IPS-20b (cell line): ENCODE measurements at regions not wholly inside any gene's neighbourhood (a gene's known extent, or its start where the extent isn't known, plus 50 kb on each side); places are given as distances from the start of the nearest gene placed in this dataset.
"Not testable (repeated sequence)": the region's sequence is repeated elsewhere in the genome, so short reads cannot be mapped to it uniquely, and the experiment has no call there.

Experiments
- H3K27ac ChIP-seq: one replicate; pipeline ENCODE4 v1.5.1; 2013; ENCODE audit warnings: low read length
- H3K27me3 ChIP-seq: 2 replicates; pipeline ENCODE4 v1.6.1; 2013; ENCODE audit warnings: mild to moderate bottlenecking, low read length, inconsistent platforms; ENCODE audit not compliant: insufficient read depth
- H3K36me3 ChIP-seq: 2 replicates; pipeline ENCODE4 v1.6.1; 2013; ENCODE audit warnings: low read depth, mild to moderate bottlenecking, inconsistent platforms, low read length, moderate library complexity; ENCODE audit not compliant: insufficient read depth
- H3K4me1 ChIP-seq: 2 replicates; pipeline ENCODE4 v1.6.1; 2013; ENCODE audit warnings: mild to moderate bottlenecking, control low read depth, inconsistent platforms, low read length, moderate library complexity; ENCODE audit not compliant: insufficient read depth
- H3K4me3 ChIP-seq: 2 replicates; pipeline ENCODE4 v1.5.1; 2013; ENCODE audit warnings: mild to moderate bottlenecking, low read length, inconsistent platforms
- H3K9ac ChIP-seq: 2 replicates; pipeline ENCODE4 v1.6.1; 2013; ENCODE audit warnings: low read depth, mild to moderate bottlenecking, inconsistent platforms, low read length, moderate library complexity
- H3K9me3 ChIP-seq: 2 replicates; pipeline ENCODE4 v1.6.1; 2013; ENCODE audit warnings: mild to moderate bottlenecking, low read depth, low read length, inconsistent platforms; ENCODE audit not compliant: insufficient read depth

GRCh38 chr2:47629501-47630460 lies 59.0 kb upstream of the KCNK12 start:
- Histone ChIP-seq H3K27ac (no peak overlapping the region), H3K36me3 (no peaks in the 10 kb centered on the region), H3K9ac (no peak overlapping the region), H3K27me3 (no peaks in the 10 kb centered on the region), H3K4me3 (no peak overlapping the region), H3K9me3 (no peaks in the 10 kb centered on the region), H3K4me1 (0 out of 2 replicates have a peak, but pooled peaks cover 3% of the 10 kb centered on the region)

DNA sequence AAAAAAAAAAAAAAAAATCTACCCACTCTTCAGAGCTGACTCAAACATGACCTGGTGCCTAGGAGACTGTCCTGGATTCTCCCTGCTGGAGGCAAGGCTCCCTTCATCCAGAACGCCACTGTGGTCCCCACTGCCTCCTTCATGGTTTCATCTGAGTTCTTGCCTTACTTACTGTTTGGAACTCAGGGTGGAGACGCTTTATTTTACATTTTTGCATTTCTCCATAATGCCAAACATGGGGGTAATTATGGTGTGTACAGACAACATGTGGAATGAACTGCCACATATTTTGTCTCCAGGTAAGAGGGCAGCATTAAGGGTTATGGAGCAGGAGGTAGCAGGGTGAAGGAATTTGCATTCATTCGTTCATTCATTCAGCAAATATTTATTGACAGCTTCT lies 58.1 kb upstream of the KCNK12 start:
- no peak overlapping the region for H3K27ac ChIP-seq
- no peak overlapping the region for H3K4me3 ChIP-seq
- H3K27me3 ChIP-seq: no peaks in the 10 kb centered on the region
- H3K4me1 ChIP-seq: 0 out of 2 replicates have a peak, but pooled peaks cover 3% of the 10 kb centered on the region
- H3K9ac ChIP-seq: no peak overlapping the region
- H3K9me3 ChIP-seq: no peaks in the 10 kb centered on the region
- H3K36me3 ChIP-seq: no peaks in the 10 kb centered on the region

DNA sequence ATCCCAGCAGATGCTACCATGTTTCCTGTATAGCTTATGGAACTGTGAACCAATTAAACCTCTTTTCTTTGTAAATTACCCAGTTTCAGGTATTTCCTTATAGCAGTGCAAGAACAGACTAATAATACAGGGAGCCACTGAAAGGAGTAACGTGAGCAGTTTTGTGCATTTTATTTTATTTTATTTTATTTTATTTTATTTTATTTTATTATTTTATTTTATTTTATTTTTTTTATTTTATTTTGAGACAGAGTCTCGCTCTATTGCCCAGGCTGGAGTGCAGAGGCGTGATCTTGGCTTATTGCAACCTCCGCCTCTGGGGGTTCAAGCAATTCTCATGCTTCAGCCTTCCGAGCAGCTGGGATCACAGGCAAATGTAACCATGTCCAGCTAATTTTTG lies 55.9 kb upstream of the KCNK12 start:
- Histone ChIP-seq H3K4me3 (no peak overlapping the region), H3K9me3 (no peaks in the 10 kb centered on the region), H3K4me1 (no peaks in the 10 kb centered on the region), H3K36me3 (no peaks in the 10 kb centered on the region), H3K9ac (no peak overlapping the region), H3K27ac (no peak overlapping the region), H3K27me3 (no peaks in the 10 kb centered on the region)

DNA sequence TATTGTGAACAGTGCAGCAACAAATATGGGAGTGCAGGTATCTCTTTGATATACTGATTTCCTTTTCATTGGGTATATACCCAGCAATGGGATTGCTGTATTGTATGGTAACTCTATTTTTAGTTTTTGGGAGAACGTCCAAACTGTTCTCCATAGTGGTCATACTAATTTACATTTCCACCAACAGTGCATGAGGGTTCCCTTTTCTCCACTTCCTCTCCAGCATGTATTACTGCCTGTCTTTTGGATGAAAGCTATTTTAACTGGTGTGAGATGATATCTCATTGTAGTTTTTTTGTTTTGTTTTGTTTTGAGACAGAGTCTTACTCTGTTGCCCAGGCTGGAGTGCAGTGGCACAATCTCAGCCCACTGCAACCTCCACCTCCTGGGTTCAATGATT lies 52.4 kb upstream of the KCNK12 start:
- H3K9ac ChIP-seq, H3K36me3 ChIP-seq, H3K4me1 ChIP-seq, H3K27me3 ChIP-seq, H3K4me3 ChIP-seq, H3K9me3 ChIP-seq, H3K27ac ChIP-seq: not testable (repeated sequence)

GRCh38 chr2:47620770-47621437 lies 50.1 kb upstream of the KCNK12 start:
- Histone ChIP-seq H3K4me3 (no peak overlapping the region), H3K9me3 (no peaks in the 10 kb centered on the region), H3K36me3 (no peaks in the 10 kb centered on the region), H3K4me1 (peaks cover 6% of the 10 kb centered on the region; the same call in 1 of the 2 replicates), H3K9ac (no peak overlapping the region), H3K27me3 (no peaks in the 10 kb centered on the region), H3K27ac (no peak overlapping the region)
